ENCODE measurements at regions not wholly inside any gene's neighbourhood (a gene's known extent, or its start where the extent isn't known, plus 50 kb on each side); places are given as distances from the start of the nearest gene placed in this dataset.

- Mint-ChIP-seq H3K4me1 (peaks cover 26% of the 10 kb centered on the region), H3K36me3 (no peaks in the 10 kb centered on the region), H3K27me3 (ENCODE audit: low read depth) (no peaks in the 10 kb centered on the region), H3K4me3 (no peak overlapping the region), H3K27ac (no peak overlapping the region), H3K9me3 (peaks cover 7% of the 10 kb centered on the region; the same call in 1 of the 2 replicates)
- ChIA-PET CTCF (no interaction called here), POLR2A (no interaction called here)
- ATAC-seq (no peak), DNase-seq (ENCODE audit: low spot score) (no peak)
- TF ChIP-seq PREB (CRISPR knock-in tag; IDR thresholded peaks at IDR 0.05; ENCODE audit: borderline replicate concordance) (no peak), FOXP4 (CRISPR knock-in tag; IDR thresholded peaks at IDR 0.05) (no peak), CREM (CRISPR knock-in tag; IDR thresholded peaks at IDR 0.05) (no peak), ATF2 (CRISPR knock-in tag; IDR thresholded peaks at IDR 0.05; ENCODE audit: borderline replicate concordance, low read depth) (no peak), MAX (CRISPR knock-in tag; IDR thresholded peaks at IDR 0.05) (no peak), OVOL2 (CRISPR knock-in tag; IDR thresholded peaks at IDR 0.05; ENCODE audit: borderline replicate concordance) (no peak), ATF1 (CRISPR knock-in tag; IDR thresholded peaks at IDR 0.05) (no peak), USF2 (CRISPR knock-in tag; IDR thresholded peaks at IDR 0.05) (no peak), ZSCAN18 (CRISPR knock-in tag; IDR thresholded peaks at IDR 0.05) (no peak), ZNF281 (CRISPR knock-in tag; IDR thresholded peaks at IDR 0.05) (no peak), ARID4B (CRISPR knock-in tag; IDR thresholded peaks at IDR 0.05; ENCODE audit: borderline replicate concordance) (no peak), GTF2I (CRISPR knock-in tag; conservative IDR thresholded peaks at IDR 0.05) (no peak), IRF1 (CRISPR knock-in tag; IDR thresholded peaks at IDR 0.05) (no peak), AR (CRISPR knock-in tag; IDR thresholded peaks at IDR 0.05) (no peak)
These were observed 718.7 kb upstream of the GCFC2 start for GRCh38 chr2:76429374-76429773.
